Head of caudate nucleus (tissue), 42 donors: ENCODE measurements at regions not wholly inside any gene's neighbourhood (a gene's known extent, or its start where the extent isn't known, plus 50 kb on each side); places are given as distances from the start of the nearest gene placed in this dataset.

Source experiments
- DNase-seq, 42 donors: peaks; one replicate each; pipeline versions ENCODE4 v3.0.0 to v3.0.0-alpha.2; 2020 to 2021; ENCODE audit warnings: mixed read lengths in 7 of 42
- intact Hi-C: fragments of 100-400 bp; cut with DNase I; formaldehyde crosslinking; loops from one replicate; pipeline ENCODE4 v1.15.0; 2022

- intact Hi-C loops = no loop called here
- peak in 2 of 42 donors; percentile 6 to 18 for DNase-seq
These were observed 215.2 kb upstream of the PPP2R2D start for GRCh38 chr10:131685576-131685975.

DNA sequence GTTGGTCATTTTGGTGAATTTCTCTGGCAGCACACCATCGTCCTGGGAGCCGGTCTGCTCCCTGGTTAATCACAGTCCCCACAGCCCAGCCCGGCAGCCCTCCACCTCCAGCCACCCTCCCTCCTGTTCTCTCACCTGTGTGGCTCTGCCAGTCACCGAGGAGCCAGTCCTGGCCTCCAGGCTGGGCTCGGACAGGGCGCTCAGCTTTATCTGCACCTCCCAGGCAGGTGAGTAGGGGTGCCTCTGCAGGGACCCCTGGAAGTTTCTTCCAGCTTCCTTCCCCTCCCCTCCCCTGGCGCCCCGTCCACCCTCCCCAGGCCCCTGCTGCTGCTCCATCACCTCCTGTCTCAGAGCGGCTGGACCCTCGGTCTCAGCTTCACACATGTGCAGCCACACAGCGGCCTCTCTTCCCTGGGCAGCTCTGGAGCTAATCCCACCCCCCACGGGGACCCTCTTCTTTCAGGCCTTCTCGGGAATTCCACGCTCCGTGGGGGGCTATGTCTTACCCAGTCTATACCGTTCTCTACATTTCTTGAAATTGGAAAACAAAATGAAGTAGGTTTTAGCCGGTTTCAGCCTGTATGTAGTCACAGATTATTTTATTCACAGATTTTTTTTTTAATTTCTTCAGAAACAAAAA lies 213.9 kb upstream of the PPP2R2D start:
- peak in 1 of 42 donors; percentile 9 for DNase-seq
- intact Hi-C loops = no loop called here

DNA sequence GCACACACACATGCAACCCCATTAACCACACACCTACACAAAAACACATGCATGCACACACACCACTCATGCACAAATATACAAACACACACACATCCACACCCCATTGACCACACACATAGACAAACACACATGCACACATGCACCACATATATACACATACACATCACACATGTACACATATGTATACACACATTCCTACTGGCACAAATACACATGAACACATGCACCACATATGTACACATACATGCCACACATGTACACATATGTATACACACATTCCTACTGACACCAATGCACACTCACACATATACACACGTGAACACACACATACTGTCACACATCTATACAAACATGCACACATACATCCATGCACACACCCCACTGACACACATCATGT lies 212.5 kb upstream of the PPP2R2D start:
- intact Hi-C loops = no loop called here
- DNase-seq = no peak

- intact Hi-C loops = no loop called here
- DNase-seq = peak in 1 of 42 donors; percentile 25
These were observed 211.8 kb upstream of the PPP2R2D start for GRCh38 chr10:131689016-131689415.

DNA sequence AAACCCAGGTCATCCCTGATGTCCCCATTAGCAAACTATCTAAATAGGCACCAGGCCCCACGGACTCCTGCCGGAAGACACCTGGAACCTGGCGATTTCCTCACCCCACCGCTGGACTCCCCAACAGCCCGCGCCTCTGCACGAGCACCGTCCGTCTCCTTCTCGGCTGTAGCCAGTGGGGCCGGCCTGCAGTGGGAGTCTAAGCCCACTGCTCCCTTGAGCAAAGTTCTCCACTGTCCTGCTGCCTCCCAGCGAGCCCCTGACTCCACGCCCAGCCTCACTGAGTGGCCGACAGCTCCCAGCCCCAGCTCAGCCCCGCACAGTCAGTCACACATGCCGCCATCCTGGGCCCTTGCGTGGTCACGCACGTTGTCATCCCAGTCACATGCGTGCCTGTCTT lies 211.3 kb upstream of the PPP2R2D start:
- DNase-seq = peak in 2 of 42 donors; percentile 4 to 18

GRCh38 chr10:131689954-131690757 lies 210.7 kb upstream of the PPP2R2D start:
- peak in 2 of 42 donors; percentile 1 to 12 for DNase-seq

More for the DNA sequence above, 211.3 kb upstream of the PPP2R2D start:
- intact Hi-C loops = no loop called here

GRCh38 chr10:131690805-131691239 lies 210.0 kb upstream of the PPP2R2D start:
- DNase-seq = peak in 3 of 42 donors; percentile 6 to 17 (median 8)
- intact Hi-C loops = no loop called here

More at GRCh38 chr10:131689954-131690757, 210.7 kb upstream of the PPP2R2D start:
- intact Hi-C loops = no loop called here

GRCh38 chr10:131691481-131692090 lies 209.2 kb upstream of the PPP2R2D start:
- DNase-seq = peak in 3 of 42 donors; percentile 3 to 18 (median 13)
- intact Hi-C loops = no loop called here

GRCh38 chr10:131692176-131692575 lies 208.6 kb upstream of the PPP2R2D start:
- intact Hi-C loops = no loop called here
- DNase-seq = peak in 4 of 42 donors; percentile 5 to 34 (median 8)

DNA sequence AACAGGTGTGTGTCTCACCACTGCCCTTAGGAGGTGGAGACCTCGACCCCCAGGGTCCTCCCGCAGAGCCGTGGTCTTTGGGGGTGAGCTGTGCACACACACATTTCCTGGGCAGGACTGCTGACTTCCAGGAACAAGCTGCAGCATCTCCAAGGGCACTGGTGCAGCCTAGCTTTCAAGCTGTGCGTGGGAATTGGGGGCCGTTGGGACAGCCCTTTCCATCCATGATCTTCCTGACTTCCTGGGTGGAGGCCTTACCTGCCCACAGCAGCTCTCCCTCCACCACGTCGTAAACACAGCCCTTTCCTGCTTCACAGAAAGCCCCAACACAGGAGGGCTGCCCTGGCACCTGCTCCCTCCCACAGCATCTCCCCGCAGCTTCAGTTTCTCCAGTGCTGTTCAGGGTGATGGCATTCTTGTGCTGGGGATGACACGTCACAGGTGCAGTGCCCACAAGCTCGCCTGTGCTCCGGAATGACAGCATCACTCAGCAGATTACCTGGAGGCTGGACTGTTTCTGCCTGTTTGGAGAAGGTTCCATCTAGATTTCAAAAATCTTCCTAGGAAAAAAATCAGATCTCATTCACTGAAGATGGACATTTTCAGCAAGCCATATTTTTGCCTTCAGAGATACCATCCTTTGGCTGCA lies 208.0 kb upstream of the PPP2R2D start:
- intact Hi-C loops = no loop called here
- DNase-seq = peak in 11 of 42 donors; percentile 9 to 31 (median 18)

- DNase-seq = peak in 4 of 42 donors; percentile 6 to 25 (median 11)
- intact Hi-C loops = no loop called here
These were observed 207.0 kb upstream of the PPP2R2D start for GRCh38 chr10:131693766-131694165.

GRCh38 chr10:131694168-131694780 lies 206.5 kb upstream of the PPP2R2D start:
- DNase-seq = peak in 6 of 42 donors; percentile 8 to 28 (median 10)
- intact Hi-C loops = no loop called here

DNA sequence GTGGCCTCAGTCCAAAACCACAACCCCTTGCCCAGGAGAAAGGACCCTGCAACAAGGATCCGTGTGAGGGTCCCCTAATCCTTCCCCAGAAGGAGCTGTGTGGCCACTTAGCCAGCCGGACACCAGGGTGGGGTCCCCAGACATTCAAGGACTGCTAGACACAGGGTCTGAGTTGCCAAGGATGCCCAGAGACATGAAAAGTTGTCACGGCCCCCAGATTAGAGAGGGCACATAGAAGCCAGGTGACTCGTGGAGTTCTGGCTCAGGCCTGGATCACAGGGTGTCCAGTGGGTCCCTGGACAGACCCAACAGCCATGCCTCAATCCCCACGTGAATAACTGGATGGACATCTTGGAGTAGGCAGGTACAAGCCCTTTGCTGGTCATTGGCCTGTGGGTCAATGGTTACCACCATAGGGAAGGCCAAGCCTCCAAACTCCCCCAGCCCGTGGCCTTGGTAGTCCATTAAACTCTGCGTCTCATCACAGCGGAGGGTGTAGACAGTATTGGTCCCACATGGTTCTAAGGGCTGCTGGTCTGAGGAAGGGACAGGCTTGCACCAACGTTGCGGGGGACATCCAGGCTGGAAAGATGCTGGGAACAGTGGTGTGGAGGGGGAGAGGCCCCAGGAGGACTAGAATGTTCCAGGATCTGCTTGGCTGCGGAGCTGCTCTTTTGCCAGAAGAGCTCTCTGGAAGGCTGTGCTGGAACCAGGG lies 205.9 kb upstream of the PPP2R2D start:
- DNase-seq = peak in 6 of 42 donors; percentile 1 to 37 (median 14)
- intact Hi-C loops = no loop called here

DNA sequence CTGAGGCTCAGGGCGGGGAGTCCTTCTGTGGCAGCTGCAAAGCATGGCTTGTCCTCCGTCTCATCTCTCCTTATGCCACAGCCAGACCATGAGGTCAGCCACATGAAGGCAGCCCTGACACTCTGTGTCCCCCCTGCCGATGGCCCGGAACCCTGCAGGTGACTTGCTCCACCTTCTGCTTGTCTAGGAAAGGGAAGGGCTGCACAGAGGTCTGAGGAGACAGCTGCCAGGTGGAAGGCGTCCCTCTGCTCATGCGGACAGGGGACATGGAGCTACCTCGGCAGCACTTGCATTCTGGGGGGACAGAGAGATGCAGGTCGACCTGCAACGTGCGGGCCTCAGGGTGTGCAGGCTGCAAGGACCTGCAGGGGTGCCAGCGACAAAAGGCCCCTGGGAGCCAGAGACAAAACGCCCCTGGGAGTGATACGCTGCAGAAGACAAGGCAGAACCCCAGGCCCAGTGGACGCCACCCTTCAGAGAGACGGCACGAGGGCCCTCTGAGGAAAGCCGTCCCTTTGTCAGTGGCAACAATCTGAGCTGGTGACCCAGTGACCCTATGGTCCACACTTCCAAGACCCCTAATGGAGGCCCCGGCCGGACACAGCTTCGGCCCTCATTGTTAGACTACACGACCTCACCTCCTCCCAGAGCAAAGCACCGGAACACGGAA lies 205.2 kb upstream of the PPP2R2D start:
- intact Hi-C loops = no loop called here
- peak in 6 of 42 donors; percentile 1 to 36 (median 12) for DNase-seq

- intact Hi-C loops = no loop called here
- DNase-seq = peak in 5 of 42 donors; percentile 0 to 31 (median 10)
These were observed 203.2 kb upstream of the PPP2R2D start for GRCh38 chr10:131697476-131698128.

GRCh38 chr10:131698232-131698631 lies 202.6 kb upstream of the PPP2R2D start:
- intact Hi-C loops = no loop called here
- peak in 3 of 42 donors; percentile 0 to 30 (median 7) for DNase-seq

- intact Hi-C loops = no loop called here
- DNase-seq = peak in 4 of 42 donors; percentile 3 to 23 (median 7)
These were observed 201.8 kb upstream of the PPP2R2D start for GRCh38 chr10:131698986-131699385.
